Fibroblast of gingiva (primary cell): ENCODE measurements at regions not wholly inside any gene's neighbourhood (a gene's known extent, or its start where the extent isn't known, plus 50 kb on each side); places are given as distances from the start of the nearest gene placed in this dataset.

Experiments
- DNase-seq: peaks from one replicate; pipeline ENCODE4 v3.0.0-alpha.2; 2011; ENCODE audit warnings: low read depth

- DNase-seq, result no peak
Observed at GRCh38 chr3:110530902-110531301, 540.7 kb upstream of the NECTIN3 start.

GRCh38 chr3:110533089-110533488 lies 538.5 kb upstream of the NECTIN3 start:
- DNase-seq, result peak; percentile 88

- DNase-seq, result no peak
Observed at GRCh38 chr3:110542552-110543150, 529.0 kb upstream of the NECTIN3 start.

GRCh38 chr3:110544730-110545129 lies 526.9 kb upstream of the NECTIN3 start:
- DNase-seq, result no peak

- DNase-seq, result no peak
Observed at GRCh38 chr3:110550511-110550910, 521.1 kb upstream of the NECTIN3 start.

- DNase-seq, result no peak
Observed at GRCh38 chr3:110562621-110563020, 509.0 kb upstream of the NECTIN3 start.

- no peak for DNase-seq
Observed at GRCh38 chr3:110564674-110565073, 506.9 kb upstream of the NECTIN3 start.

GRCh38 chr3:110567029-110567428 lies 504.6 kb upstream of the NECTIN3 start:
- no peak for DNase-seq

GRCh38 chr3:110568246-110568645 lies 503.4 kb upstream of the NECTIN3 start:
- DNase-seq, result peak; percentile 79

GRCh38 chr3:110569073-110569472 lies 502.5 kb upstream of the NECTIN3 start:
- DNase-seq, result no peak

GRCh38 chr3:110575702-110576101 lies 495.9 kb upstream of the NECTIN3 start:
- DNase-seq, result no peak

- peak; percentile 97 for DNase-seq
Observed at GRCh38 chr3:110576960-110577359, 494.7 kb upstream of the NECTIN3 start.

GRCh38 chr3:110577854-110578253 lies 493.8 kb upstream of the NECTIN3 start:
- DNase-seq, result peak; percentile 46

GRCh38 chr3:110579840-110580550 lies 491.6 kb upstream of the NECTIN3 start:
- peak; percentile 62 for DNase-seq

GRCh38 chr3:110583373-110583935 lies 488.2 kb upstream of the NECTIN3 start:
- no peak for DNase-seq

- peak; percentile 6 for DNase-seq
Observed at GRCh38 chr3:110588906-110589305, 482.7 kb upstream of the NECTIN3 start.

GRCh38 chr3:110589341-110589740 lies 482.3 kb upstream of the NECTIN3 start:
- peak; percentile 68 for DNase-seq

- DNase-seq, result no peak
Observed at GRCh38 chr3:110593749-110594148, 477.9 kb upstream of the NECTIN3 start.

GRCh38 chr3:110598847-110599490 lies 472.6 kb upstream of the NECTIN3 start:
- DNase-seq, result peak; percentile 32

- peak; percentile 44 for DNase-seq
Observed at GRCh38 chr3:110608566-110608965, 463.1 kb upstream of the NECTIN3 start.

- no peak for DNase-seq
Observed at GRCh38 chr3:110612045-110612444, 459.6 kb upstream of the NECTIN3 start.

- no peak for DNase-seq
Observed at GRCh38 chr3:110614186-110614585, 457.4 kb upstream of the NECTIN3 start.

- DNase-seq, result no peak
Observed at GRCh38 chr3:110615454-110615853, 456.2 kb upstream of the NECTIN3 start.
